A549 (cell line): ENCODE measurements at regions not wholly inside any gene's neighbourhood (a gene's known extent, or its start where the extent isn't known, plus 50 kb on each side); places are given as distances from the start of the nearest gene placed in this dataset.

Experiments used
- ATAC-seq, 2 experiments: fragments of 200-7000 bp in 1 of 2; fragments of >200 bp in 1 of 2; cut with Nextera tagmentation in 1 of 2; cut with Tn5 transposase in 1 of 2; 3 replicates each; pipeline versions ENCODE4 v1.8.0 to v1.9.1; 2018 to 2020; ENCODE audit warnings: mild to moderate bottlenecking in 1 of 2, moderate library complexity in 1 of 2
- CTCF ChIA-PET: fragments of 300-600 bp; sonication (Branson Sonifier 250); formaldehyde crosslinking; extraction: SDS; loops from one replicate; lab custom pipeline; 2021; ENCODE audit warnings: antibody characterized with exemption, inconsistent platforms; lab: Yijun Ruan, JAX
- POLR2A ChIA-PET: fragments of 350-600 bp; formaldehyde crosslinking; extraction: SDS; loops from one replicate; lab custom pipeline; 2021; ENCODE audit warnings: antibody characterized with exemption, inconsistent platforms; lab: Yijun Ruan, JAX
- DNase-seq, 2 experiments: peaks; one replicate each; pipeline versions ENCODE4 v3.0.0 to v3.0.0-alpha.2; 2011 to 2016; ENCODE audit warnings: low read depth in 1 of 2, low spot score in 1 of 2
- FAIRE-seq: peaks from 2 replicates; lab custom pipeline; 2011; peaks lifted over from hg19 to GRCh38; lab: Jason Lieb, UNC
- H3K27ac ChIP-seq, 2 experiments: fragments of >200 bp; sonication (Bioruptor Twin); formaldehyde crosslinking; 3 replicates each; pipeline ENCODE4 v1.5.1; 2016 to 2017
- H3K4me1 ChIP-seq: fragments of >200 bp; sonication (Bioruptor Twin); formaldehyde crosslinking; 3 replicates; pipeline ENCODE4 v1.6.1; 2016
- H3K4me2 ChIP-seq: fragments of >200 bp; sonication (Bioruptor Twin); formaldehyde crosslinking; 3 replicates; pipeline ENCODE4 v1.6.1; 2016
- H3K4me3 ChIP-seq: fragments of >200 bp; sonication (Bioruptor Twin); formaldehyde crosslinking; 3 replicates; pipeline ENCODE4 v1.5.1; 2016
- H3K9me3 ChIP-seq: fragments of >200 bp; sonication (Bioruptor Twin); formaldehyde crosslinking; 3 replicates; pipeline ENCODE4 v1.6.1; 2016
- CEBPB ChIP-seq, 2 experiments: fragments of >200 bp in 1 of 2; sonication (Bioruptor Twin) in 1 of 2; formaldehyde crosslinking in 1 of 2; IDR thresholded peaks; 2 replicates each; pipeline ENCODE4 v1.6.1; 2012 to 2016
- EHF ChIP-seq: fragments of 250-450 bp; sonication (Bioruptor Pico); IDR thresholded peaks from 2 replicates; pipeline ENCODE4 v1.5.0; 2020; ENCODE audit warnings: mild to moderate bottlenecking
- EHMT2 ChIP-seq: fragments of 200-600 bp; sonication (generic); IDR thresholded peaks from 2 replicates; pipeline ENCODE4 v1.6.1; 2016; ENCODE audit warnings: antibody characterized with exemption, low read depth, mild to moderate bottlenecking, moderate library complexity
- GATA3 ChIP-seq: IDR thresholded peaks from 2 replicates; pipeline ENCODE4 v1.6.1; 2012; ENCODE audit warnings: borderline replicate concordance
- HOXB13 ChIP-seq: fragments of 250-450 bp; sonication (Bioruptor Pico); IDR thresholded peaks from 2 replicates; pipeline ENCODE4 v1.5.0; 2020; ENCODE audit warnings: low read depth, mild to moderate bottlenecking, moderate library complexity
- HOXB5 ChIP-seq: fragments of 250-450 bp; sonication (Bioruptor Pico); IDR thresholded peaks from 2 replicates; pipeline ENCODE4 v1.5.0; 2020; ENCODE audit warnings: mild to moderate bottlenecking, moderate library complexity
- JUNB ChIP-seq: fragments of >200 bp; sonication (Bioruptor Twin); formaldehyde crosslinking; IDR thresholded peaks from 2 replicates; pipeline ENCODE4 v1.6.1; 2016
- KDM5A ChIP-seq: fragments of 200-600 bp; sonication (generic); IDR thresholded peaks from 2 replicates; pipeline ENCODE4 v1.6.1; 2016; ENCODE audit warnings: antibody characterized with exemption, mild to moderate bottlenecking
- PHF8 ChIP-seq: fragments of 200-600 bp; sonication (generic); IDR thresholded peaks from 2 replicates; pipeline ENCODE4 v1.6.1; 2016; ENCODE audit warnings: low read depth, mild to moderate bottlenecking, antibody characterized with exemption, moderate library complexity, borderline replicate concordance
- RAD21 ChIP-seq, 2 experiments: fragments of >200 bp in 1 of 2; sonication (Bioruptor Twin) in 1 of 2; formaldehyde crosslinking in 1 of 2; IDR thresholded peaks in 1 of 2; conservative IDR thresholded peaks in 1 of 2; 2 replicates in 1 of 2; 3 replicates in 1 of 2; pipeline ENCODE4 v1.6.1; 2012 to 2018; ENCODE audit warnings: inconsistent platforms in 1 of 2
- RFX5 ChIP-seq: fragments of 450-650 bp; IDR thresholded peaks from 2 replicates; pipeline ENCODE4 v1.7.1; 2014; ENCODE audit warnings: antibody characterized with exemption, mild to moderate bottlenecking, moderate library complexity
- SREBF2 ChIP-seq: fragments of 450-650 bp; IDR thresholded peaks from 2 replicates; pipeline ENCODE4 v1.6.1; 2014; ENCODE audit warnings: mild to moderate bottlenecking, moderate library complexity
- ZFP36 ChIP-seq: fragments of 450-650 bp; IDR thresholded peaks from 2 replicates; pipeline ENCODE4 v1.6.1; 2014; ENCODE audit warnings: borderline replicate concordance; ENCODE audit not compliant: partially characterized antibody
- ZNF302 ChIP-seq: fragments of 250-450 bp; sonication (Bioruptor Pico); IDR thresholded peaks from 2 replicates; pipeline ENCODE4 v1.9.0; 2021; ENCODE audit warnings: inconsistent platforms, mild to moderate bottlenecking, moderate library complexity
- ZSCAN20 ChIP-seq: fragments of 250-450 bp; sonication (Bioruptor Pico); IDR thresholded peaks from 2 replicates; pipeline ENCODE4 v1.8.0; 2022; ENCODE audit warnings: mild to moderate bottlenecking, moderate library complexity
- WGBS: methylation state at CpG from one replicate; pipeline ENCODE4 v1.1.6; 2017; ENCODE audit errors: missing lambda C conversion rate; 5-methylcytosine and 5-hydroxymethylcytosine counted together
- TF ChIP-seq, protein P1 (sequence below): fragments of >200 bp; sonication (Bioruptor Twin); formaldehyde crosslinking; IDR thresholded peaks from 3 replicates; pipeline ENCODE4 v1.6.1; 2016
- TF ChIP-seq, protein P2 (sequence below): fragments of >200 bp; sonication (Bioruptor Twin); formaldehyde crosslinking; IDR thresholded peaks from 2 replicates; pipeline ENCODE4 v1.6.1; 2016
- TF ChIP-seq, protein P3 (sequence below): fragments of 250-450 bp; sonication (Bioruptor Pico); IDR thresholded peaks from 2 replicates; pipeline ENCODE4 v1.5.0; 2021; ENCODE audit warnings: mild to moderate bottlenecking, moderate library complexity, borderline replicate concordance
- TF ChIP-seq, protein P4 (sequence below): fragments of >200 bp; sonication (Bioruptor Twin); formaldehyde crosslinking; IDR thresholded peaks from 3 replicates; pipeline ENCODE4 v1.5.1; 2016

DNA sequence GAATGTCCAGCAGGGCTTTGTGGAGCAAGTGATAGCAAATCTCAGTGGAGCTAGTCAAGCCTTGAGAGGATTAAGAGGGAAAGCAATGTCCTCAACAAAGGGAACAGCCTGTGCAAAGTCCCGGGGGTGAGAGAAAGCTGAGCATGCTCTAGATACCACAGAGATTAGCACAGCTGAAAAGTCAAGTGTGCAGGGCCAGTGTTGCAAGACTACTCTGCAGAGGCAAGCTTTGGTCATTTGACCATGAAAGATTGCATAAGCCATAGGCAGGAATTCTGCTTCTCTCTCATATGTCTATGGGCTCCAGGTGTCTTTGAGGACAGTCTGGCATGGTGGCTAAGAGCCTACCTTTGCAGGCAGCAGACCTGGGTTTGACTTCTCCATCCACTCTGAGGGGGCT, 181.0 kb upstream of the JUN start:
- no peak for DNase-seq
- WGBS, result 67% methylated on average over 1 of the region's 1 CpG
- TF ChIP-seq SREBF2 (no peak), PHF8 (no peak), EHMT2 (no peak), GATA3 (no peak)
- TF ChIP-seq, protein P1, sequence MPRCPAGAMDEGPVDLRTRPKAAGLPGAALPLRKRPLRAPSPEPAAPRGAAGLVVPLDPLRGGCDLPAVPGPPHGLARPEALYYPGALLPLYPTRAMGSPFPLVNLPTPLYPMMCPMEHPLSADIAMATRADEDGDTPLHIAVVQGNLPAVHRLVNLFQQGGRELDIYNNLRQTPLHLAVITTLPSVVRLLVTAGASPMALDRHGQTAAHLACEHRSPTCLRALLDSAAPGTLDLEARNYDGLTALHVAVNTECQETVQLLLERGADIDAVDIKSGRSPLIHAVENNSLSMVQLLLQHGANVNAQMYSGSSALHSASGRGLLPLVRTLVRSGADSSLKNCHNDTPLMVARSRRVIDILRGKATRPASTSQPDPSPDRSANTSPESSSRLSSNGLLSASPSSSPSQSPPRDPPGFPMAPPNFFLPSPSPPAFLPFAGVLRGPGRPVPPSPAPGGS, result no peak
- FAIRE-seq, result no peak
- no peaks in the 10 kb centered on the region for H3K9me3 ChIP-seq
- H3K4me1 ChIP-seq, result no peaks in the 10 kb centered on the region
- H3K4me3 ChIP-seq, result no peak overlapping the region
- H3K4me2 ChIP-seq, result no peak overlapping the region
- ChIA-PET POLR2A (no interaction called here), CTCF (interaction anchor here (0.8 kb wide), 1 partner anchor 296 kb away, joined by 3 read pairs; no protein-coding TSS in a partner anchor)
- H3K27ac ChIP-seq, result no peak overlapping the region
- no peak for ATAC-seq

DNA sequence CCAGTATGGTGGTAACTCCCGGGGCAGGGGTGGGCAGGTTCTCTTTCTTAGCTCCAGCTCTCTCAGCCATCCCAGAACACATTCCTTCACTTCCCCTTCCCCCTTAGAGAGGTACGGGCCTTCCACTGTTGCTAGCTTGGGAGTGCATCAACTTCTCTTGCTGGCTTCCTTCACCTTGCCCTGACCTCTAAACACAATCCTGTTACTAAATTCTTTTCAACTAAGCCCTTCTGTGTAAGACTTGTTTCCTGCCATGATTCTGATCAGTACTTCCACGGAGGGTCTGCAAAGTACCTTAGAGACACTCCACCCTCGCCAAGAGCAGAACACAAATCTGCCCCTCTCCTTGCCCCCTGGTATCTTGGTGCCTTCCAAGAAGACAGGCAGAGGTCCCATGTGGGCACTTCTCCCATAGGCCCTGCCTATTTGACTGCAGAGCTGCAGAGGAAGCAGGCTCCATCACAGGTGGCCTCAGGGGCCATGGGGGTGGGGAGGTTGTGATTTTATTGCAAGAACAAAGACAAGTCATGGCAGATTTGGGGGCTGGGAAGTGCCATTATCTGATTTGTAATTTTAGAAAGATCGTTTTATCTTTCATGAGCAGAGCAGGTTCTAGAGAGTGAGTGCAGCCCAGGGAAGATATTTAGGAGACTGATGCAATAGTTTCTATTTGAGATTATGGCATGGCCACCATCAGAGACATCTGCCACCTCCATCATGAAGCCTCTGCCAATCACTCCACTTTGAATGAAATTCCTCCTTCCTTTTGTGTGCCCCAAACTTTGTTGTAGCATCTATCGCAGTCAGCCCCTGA, 182.5 kb upstream of the JUN start:
- WGBS, result 68% methylated on average over 6 of the region's 6 CpGs

More for the DNA sequence above, 182.5 kb upstream of the JUN start:
- Histone ChIP-seq H3K9me3 (no peaks in the 10 kb centered on the region), H3K4me3 (no peak overlapping the region), H3K4me1 (peaks cover under 1% of the 10 kb centered on the region; the same call in 2 of the 3 replicates), H3K27ac (no peak overlapping the region)
- CTCF ChIA-PET, result no interaction called here
- ATAC-seq, result no peak
- no peak for DNase-seq
- POLR2A ChIA-PET, result no interaction called here
- no peak for FAIRE-seq
- TF ChIP-seq CEBPB (IDR thresholded peaks at IDR 0.05) (no peak), HOXB5 (CRISPR knock-in tag) (no peak), RFX5 (no peak), ZFP36 (no peak), HOXB13 (CRISPR knock-in tag) (no peak), ZSCAN20 (CRISPR knock-in tag) (no peak), RAD21 (conservative IDR thresholded peaks at IDR 0.05 in 1 of 2, IDR thresholded peaks at IDR 0.05 in 1 of 2) (no peak), ZNF302 (CRISPR knock-in tag) (no peak), JUNB (no peak), GATA3 (no peak), EHF (CRISPR knock-in tag) (no peak), KDM5A (no peak)
- TF ChIP-seq, protein P1, result no peak
- TF ChIP-seq, protein P2, sequence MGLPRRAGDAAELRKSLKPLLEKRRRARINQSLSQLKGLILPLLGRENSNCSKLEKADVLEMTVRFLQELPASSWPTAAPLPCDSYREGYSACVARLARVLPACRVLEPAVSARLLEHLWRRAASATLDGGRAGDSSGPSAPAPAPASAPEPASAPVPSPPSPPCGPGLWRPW, result no peak
- TF ChIP-seq, protein P3, sequence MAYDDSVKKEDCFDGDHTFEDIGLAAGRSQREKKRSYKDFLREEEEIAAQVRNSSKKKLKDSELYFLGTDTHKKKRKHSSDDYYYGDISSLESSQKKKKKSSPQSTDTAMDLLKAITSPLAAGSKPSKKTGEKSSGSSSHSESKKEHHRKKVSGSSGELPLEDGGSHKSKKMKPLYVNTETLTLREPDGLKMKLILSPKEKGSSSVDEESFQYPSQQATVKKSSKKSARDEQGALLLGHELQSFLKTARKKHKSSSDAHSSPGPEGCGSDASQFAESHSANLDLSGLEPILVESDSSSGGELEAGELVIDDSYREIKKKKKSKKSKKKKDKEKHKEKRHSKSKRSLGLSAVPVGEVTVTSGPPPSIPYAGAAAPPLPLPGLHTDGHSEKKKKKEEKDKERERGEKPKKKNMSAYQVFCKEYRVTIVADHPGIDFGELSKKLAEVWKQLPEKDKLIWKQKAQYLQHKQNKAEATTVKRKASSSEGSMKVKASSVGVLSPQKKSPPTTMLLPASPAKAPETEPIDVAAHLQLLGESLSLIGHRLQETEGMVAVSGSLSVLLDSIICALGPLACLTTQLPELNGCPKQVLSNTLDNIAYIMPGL (CRISPR knock-in tag), result no peak
- TF ChIP-seq, protein P4, sequence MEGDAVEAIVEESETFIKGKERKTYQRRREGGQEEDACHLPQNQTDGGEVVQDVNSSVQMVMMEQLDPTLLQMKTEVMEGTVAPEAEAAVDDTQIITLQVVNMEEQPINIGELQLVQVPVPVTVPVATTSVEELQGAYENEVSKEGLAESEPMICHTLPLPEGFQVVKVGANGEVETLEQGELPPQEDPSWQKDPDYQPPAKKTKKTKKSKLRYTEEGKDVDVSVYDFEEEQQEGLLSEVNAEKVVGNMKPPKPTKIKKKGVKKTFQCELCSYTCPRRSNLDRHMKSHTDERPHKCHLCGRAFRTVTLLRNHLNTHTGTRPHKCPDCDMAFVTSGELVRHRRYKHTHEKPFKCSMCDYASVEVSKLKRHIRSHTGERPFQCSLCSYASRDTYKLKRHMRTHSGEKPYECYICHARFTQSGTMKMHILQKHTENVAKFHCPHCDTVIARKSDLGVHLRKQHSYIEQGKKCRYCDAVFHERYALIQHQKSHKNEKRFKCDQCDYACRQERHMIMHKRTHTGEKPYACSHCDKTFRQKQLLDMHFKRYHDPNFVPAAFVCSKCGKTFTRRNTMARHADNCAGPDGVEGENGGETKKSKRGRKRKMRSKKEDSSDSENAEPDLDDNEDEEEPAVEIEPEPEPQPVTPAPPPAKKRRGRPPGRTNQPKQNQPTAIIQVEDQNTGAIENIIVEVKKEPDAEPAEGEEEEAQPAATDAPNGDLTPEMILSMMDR, result no peak
- TF ChIP-seq, all 56 proteins: peak for 0
- no peak overlapping the region for H3K4me2 ChIP-seq
